IPS-NIHi11 (cell line): ENCODE measurements at regions not wholly inside any gene's neighbourhood (a gene's known extent, or its start where the extent isn't known, plus 50 kb on each side); places are given as distances from the start of the nearest gene placed in this dataset.

Source experiments
- DNase-seq: peaks from one replicate; pipeline ENCODE4 v3.0.0; 2012; ENCODE audit warnings: mixed read lengths, low spot score

GRCh38 chr2:150705767-150706166, 218.3 kb upstream of the RND3 start:
- DNase-seq: no peak

- no peak for DNase-seq
These were observed 217.9 kb upstream of the RND3 start for GRCh38 chr2:150705357-150705756.

GRCh38 chr2:150702791-150703190, 215.3 kb upstream of the RND3 start:
- no peak for DNase-seq

- no peak for DNase-seq
These were observed 213.5 kb upstream of the RND3 start for GRCh38 chr2:150700666-150701580.

- no peak for DNase-seq
These were observed 211.8 kb upstream of the RND3 start for GRCh38 chr2:150699218-150699617.

DNA sequence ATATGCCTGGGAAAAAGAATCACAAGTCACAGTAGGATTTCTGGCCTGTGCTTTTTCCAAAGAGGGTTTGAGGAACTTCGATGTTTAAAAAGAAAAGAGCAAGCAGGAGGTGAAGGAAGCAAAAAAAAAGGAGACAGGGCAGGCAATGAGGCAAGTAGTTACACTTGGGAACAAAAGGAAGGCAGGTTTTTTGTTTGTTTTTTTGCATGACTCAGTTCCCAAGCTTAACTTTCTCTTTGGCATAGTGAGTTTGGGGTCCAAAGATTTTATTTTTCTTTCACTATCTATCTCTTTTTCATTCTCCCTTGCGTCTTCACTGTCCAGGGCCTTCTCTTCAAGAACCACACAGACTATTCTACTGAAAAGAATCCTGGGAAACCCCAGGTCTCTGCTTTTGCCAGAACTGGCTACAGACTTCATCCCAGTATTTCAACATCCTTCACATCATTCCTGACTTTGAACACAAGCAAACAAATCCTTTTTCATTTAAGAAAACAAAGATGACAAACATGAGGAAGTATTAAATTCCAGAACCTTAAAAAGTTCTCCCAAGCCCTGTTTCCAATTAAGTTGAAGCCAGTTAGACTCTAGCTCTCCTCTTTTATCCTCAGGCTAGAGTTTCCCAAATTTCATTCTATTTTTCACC, 210.7 kb upstream of the RND3 start:
- DNase-seq: no peak

- no peak for DNase-seq
These were observed 210.1 kb upstream of the RND3 start for GRCh38 chr2:150697596-150697995.

GRCh38 chr2:150695451-150696135, 208.1 kb upstream of the RND3 start:
- DNase-seq: no peak

DNA sequence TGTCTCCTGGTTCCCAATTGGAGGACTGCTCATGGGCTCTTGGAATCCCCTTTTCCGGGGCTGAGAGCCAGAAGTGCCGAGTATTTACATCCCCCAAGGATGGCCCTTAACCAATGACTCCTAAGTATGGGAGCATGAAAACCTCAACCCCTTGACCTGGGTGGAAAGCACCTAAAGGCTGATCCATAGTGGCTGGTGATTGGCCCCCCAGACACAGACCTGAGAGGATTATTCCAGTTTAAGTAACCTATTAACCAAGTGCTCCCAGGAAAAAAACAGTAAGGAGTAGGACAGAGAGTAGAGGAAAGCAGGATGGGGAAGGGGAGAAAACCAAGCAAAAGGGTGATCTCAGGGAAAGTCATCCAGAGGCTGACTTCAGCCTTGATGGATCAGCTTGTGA, 206.1 kb upstream of the RND3 start:
- no peak for DNase-seq

DNA sequence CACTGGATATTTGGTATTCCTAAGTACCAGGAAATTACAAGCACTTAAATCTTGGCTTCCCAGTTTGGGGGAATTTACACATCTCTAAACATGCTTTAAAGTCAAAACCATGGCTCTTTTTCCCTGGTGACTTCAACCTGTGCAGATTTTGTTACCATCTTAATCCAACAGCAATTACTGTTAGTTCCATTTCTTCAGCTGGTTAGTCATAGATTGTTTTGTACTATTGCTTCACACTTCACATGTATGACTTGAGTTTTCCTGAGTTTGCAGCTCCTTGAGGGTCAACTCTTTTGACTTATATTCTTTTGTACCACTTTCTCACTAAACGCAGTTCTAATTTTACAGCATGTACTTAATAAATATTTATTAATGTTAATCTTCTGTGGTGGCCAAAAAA, 203.4 kb upstream of the RND3 start:
- DNase-seq: no peak

DNA sequence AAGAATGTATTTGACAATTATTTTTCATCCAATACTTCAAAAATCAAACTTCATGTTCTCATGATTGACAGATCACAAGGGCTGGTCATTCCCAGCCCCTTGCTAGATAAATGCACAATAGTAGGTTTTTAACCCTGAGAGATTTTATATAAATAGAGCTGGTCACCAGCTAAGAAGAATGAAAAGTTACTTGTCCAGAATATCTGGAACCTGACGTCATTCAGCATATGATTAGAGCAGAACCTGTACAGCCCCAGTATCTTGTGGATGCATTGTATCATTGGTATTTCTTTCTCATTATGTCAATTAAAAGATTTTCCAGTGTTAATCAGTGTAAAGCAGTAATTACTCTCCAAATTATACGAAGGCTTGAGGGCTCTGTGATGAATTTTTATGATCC, 202.8 kb upstream of the RND3 start:
- DNase-seq: no peak

DNA sequence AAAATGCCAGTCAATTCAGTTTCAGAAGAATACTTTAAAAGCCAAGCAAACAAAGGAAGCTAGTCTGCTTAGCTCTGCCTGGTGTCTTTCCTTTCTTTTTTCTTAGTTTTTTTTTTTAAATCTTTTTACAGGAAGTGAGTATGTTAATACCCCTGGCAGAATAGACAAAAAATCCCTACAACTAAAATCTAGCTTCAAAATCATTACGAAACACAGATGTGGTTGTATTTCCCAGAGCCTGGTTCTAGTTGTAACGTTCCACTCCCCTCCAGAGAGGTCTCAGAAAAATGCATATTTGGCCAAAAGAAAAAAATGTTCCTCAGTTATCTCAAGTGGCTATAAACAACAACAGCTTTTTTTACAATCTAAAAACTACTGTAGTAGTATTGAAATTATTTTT, 202.1 kb upstream of the RND3 start:
- no peak for DNase-seq

GRCh38 chr2:150688016-150688415, 200.5 kb upstream of the RND3 start:
- DNase-seq: no peak

- DNase-seq: no peak
These were observed 198.9 kb upstream of the RND3 start for GRCh38 chr2:150686391-150686790.

GRCh38 chr2:150681120-150681804, 193.8 kb upstream of the RND3 start:
- DNase-seq: no peak

- DNase-seq: no peak
These were observed 192.1 kb upstream of the RND3 start for GRCh38 chr2:150679456-150680120.

GRCh38 chr2:150677551-150677950, 190.1 kb upstream of the RND3 start:
- no peak for DNase-seq

- no peak for DNase-seq
These were observed 189.4 kb upstream of the RND3 start for GRCh38 chr2:150676747-150677383.

- no peak for DNase-seq
These were observed 188.3 kb upstream of the RND3 start for GRCh38 chr2:150675807-150676206.

DNA sequence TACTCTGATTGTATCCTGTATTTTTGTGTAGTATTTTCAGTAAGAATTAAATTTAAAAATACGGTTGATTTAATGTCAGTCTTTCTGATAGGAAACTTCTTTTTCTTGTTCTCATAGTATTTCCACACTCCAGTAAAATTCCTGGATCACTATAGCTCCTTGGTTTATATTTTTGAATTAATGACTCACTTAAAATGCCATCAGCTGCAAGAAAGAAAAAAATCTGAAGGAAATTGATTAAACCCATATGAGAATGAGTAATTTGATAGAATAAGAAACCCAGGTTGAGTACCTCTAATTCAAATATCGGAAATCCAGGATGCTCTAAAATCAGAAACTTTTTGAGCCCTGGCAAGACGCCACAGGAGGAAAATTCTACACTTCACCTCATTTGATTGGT, 186.8 kb upstream of the RND3 start:
- no peak for DNase-seq

DNA sequence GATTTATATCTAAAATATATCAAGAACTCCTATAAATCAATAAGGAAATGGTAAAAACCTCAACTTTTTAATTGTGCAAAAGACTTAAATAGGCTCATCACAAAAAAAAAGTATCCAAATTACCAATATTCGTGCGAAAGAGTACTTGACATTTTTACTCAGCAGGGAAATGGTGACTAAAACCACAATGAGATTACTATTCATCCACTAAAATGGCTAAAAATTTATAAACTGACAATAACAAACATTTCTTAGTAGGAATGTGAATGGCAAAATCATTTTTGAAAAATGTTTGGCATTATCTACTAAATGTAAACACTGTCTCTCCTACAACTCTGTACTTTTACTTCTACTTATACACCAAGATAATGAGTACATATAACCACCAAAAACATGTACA, 184.8 kb upstream of the RND3 start:
- no peak for DNase-seq
